Adrenal gland (tissue), 5 donors: ENCODE measurements at regions not wholly inside any gene's neighbourhood (a gene's known extent, or its start where the extent isn't known, plus 50 kb on each side); places are given as distances from the start of the nearest gene placed in this dataset.

Source experiments
- POLR2A ChIP-seq, 2 donors: fragments of 450-650 bp; IDR thresholded peaks; one replicate each; pipeline ENCODE4 v1.6.1; 2017; ENCODE audit warnings: antibody characterized with exemption in 2 of 2, mild to moderate bottlenecking in 2 of 2, moderate library complexity in 1 of 2
- TF ChIP-seq, protein P1 (sequence below), 6 experiments: fragments of 450-650 bp in 4 of 6; fragments of 200-600 bp in 2 of 6; sonication (generic) in 1 of 6; IDR thresholded peaks; 1 replicate in 5 of 6; 2 replicates in 1 of 6; pipeline versions ENCODE4 v1.5.1 to v1.8.0; 2016 to 2021; ENCODE audit warnings: antibody characterized with exemption in 6 of 6, mild to moderate bottlenecking in 2 of 6, moderate library complexity in 1 of 6
- donor health status: DM: no; HTN: no; CAD: no.

DNA sequence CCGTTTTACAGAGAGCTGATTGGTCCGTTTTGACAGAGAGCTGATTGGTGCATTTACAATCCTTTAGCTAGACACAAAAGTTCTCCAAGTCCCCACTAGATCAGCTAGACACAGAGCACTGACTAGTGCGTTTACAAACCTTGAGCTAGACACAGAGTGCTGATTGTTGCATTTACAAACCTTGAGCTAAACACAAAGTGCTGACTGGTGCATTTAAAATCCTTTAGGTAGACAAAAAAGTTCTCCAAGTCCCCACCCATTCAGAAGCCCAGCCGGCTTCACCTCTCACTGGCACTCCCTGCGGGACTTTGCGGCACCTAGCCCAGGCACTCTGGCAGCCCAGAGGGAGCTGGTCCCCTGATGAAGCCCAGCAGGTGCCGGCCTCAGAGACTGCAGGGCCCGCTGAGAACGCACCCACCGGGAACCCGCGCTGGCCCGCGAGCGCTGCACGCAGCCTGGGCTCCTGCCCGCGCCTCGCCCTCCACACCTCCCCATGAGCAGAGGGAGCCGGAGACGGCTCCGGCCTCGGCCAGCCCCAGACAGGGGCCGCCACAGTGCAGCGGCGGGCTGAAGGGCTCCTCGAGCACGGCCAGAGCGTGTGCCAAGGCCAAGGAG lies 508.1 kb upstream of the CHAC2 start:
- TF ChIP-seq POLR2A (IDR thresholded peaks at IDR 0.05), result no peak
- TF ChIP-seq, protein P1, sequence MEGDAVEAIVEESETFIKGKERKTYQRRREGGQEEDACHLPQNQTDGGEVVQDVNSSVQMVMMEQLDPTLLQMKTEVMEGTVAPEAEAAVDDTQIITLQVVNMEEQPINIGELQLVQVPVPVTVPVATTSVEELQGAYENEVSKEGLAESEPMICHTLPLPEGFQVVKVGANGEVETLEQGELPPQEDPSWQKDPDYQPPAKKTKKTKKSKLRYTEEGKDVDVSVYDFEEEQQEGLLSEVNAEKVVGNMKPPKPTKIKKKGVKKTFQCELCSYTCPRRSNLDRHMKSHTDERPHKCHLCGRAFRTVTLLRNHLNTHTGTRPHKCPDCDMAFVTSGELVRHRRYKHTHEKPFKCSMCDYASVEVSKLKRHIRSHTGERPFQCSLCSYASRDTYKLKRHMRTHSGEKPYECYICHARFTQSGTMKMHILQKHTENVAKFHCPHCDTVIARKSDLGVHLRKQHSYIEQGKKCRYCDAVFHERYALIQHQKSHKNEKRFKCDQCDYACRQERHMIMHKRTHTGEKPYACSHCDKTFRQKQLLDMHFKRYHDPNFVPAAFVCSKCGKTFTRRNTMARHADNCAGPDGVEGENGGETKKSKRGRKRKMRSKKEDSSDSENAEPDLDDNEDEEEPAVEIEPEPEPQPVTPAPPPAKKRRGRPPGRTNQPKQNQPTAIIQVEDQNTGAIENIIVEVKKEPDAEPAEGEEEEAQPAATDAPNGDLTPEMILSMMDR (IDR thresholded peaks at IDR 0.05), result no peak
